ENCODE measurements at regions not wholly inside any gene's neighbourhood (a gene's known extent, or its start where the extent isn't known, plus 50 kb on each side); places are given as distances from the start of the nearest gene placed in this dataset.

GRCh38 chr13:75225288-75226032 lies 256.5 kb downstream of the TBC1D4 start:
- H2AFZ ChIP-seq (ENCODE audit: low read depth, low read length, severe bottlenecking), result no peak overlapping the region
- no peaks in the 10 kb centered on the region for H3K79me2 ChIP-seq (ENCODE audit: insufficient read depth, low read length)
- no peak for TF ChIP-seq EZH2phosphoT487 (conservative IDR thresholded peaks at IDR 0.05; ENCODE audit: low read length)
- TF ChIP-seq, protein P1, sequence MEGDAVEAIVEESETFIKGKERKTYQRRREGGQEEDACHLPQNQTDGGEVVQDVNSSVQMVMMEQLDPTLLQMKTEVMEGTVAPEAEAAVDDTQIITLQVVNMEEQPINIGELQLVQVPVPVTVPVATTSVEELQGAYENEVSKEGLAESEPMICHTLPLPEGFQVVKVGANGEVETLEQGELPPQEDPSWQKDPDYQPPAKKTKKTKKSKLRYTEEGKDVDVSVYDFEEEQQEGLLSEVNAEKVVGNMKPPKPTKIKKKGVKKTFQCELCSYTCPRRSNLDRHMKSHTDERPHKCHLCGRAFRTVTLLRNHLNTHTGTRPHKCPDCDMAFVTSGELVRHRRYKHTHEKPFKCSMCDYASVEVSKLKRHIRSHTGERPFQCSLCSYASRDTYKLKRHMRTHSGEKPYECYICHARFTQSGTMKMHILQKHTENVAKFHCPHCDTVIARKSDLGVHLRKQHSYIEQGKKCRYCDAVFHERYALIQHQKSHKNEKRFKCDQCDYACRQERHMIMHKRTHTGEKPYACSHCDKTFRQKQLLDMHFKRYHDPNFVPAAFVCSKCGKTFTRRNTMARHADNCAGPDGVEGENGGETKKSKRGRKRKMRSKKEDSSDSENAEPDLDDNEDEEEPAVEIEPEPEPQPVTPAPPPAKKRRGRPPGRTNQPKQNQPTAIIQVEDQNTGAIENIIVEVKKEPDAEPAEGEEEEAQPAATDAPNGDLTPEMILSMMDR (IDR thresholded peaks at IDR 0.05; ENCODE audit: insufficient read depth, low read length, poor library complexity, severe bottlenecking), result no peak
- H3K4me2 ChIP-seq (ENCODE audit: low read depth, low read length, poor library complexity, severe bottlenecking), result no peak overlapping the region
- H3F3A ChIP-seq (ENCODE audit: insufficient read depth), result no peaks in the 10 kb centered on the region
- no peaks in the 10 kb centered on the region for H3K27me3 ChIP-seq (ENCODE audit: low read length)
- H4K20me1 ChIP-seq (ENCODE audit: low read depth, low read length), result no peaks in the 10 kb centered on the region
- no peaks in the 10 kb centered on the region for H3K9me2 ChIP-seq (replicated peaks; ENCODE audit: insufficient read depth, low read length)
- H3K9ac ChIP-seq (ENCODE audit: low read length), result no peak overlapping the region
- H3K27ac ChIP-seq (ENCODE audit: low read depth, low read length), result no peak overlapping the region
- no peaks in the 10 kb centered on the region for H3K36me3 ChIP-seq (ENCODE audit: low read length)
- no peaks in the 10 kb centered on the region for H3K9me3 ChIP-seq (ENCODE audit: insufficient read depth, low read length)
- H3K4me3 ChIP-seq (ENCODE audit: insufficient read depth, low read length, poor library complexity, severe bottlenecking), result no peak overlapping the region

GRCh38 chr13:75224053-75224742 lies 257.8 kb downstream of the TBC1D4 start:
- Histone ChIP-seq H3K27ac (ENCODE audit: low read depth, low read length) (no peak overlapping the region), H4K20me1 (ENCODE audit: low read depth, low read length) (no peaks in the 10 kb centered on the region), H3K9me3 (ENCODE audit: insufficient read depth, low read length) (no peaks in the 10 kb centered on the region), H3K27me3 (ENCODE audit: low read length) (no peaks in the 10 kb centered on the region), H2AFZ (ENCODE audit: low read depth, low read length, severe bottlenecking) (no peak overlapping the region), H3F3A (ENCODE audit: insufficient read depth) (no peaks in the 10 kb centered on the region), H3K79me2 (ENCODE audit: insufficient read depth, low read length) (no peaks in the 10 kb centered on the region), H3K36me3 (ENCODE audit: low read length) (no peaks in the 10 kb centered on the region), H3K9ac (ENCODE audit: low read length) (no peak overlapping the region), H3K4me3 (ENCODE audit: insufficient read depth, low read length, poor library complexity, severe bottlenecking) (no peak overlapping the region), H3K4me2 (ENCODE audit: low read depth, low read length, poor library complexity, severe bottlenecking) (no peak overlapping the region), H3K9me2 (replicated peaks; ENCODE audit: insufficient read depth, low read length) (no peaks in the 10 kb centered on the region)
- TF ChIP-seq, protein P1 (IDR thresholded peaks at IDR 0.05; ENCODE audit: insufficient read depth, low read length, poor library complexity, severe bottlenecking), result no peak
- TF ChIP-seq EZH2phosphoT487 (conservative IDR thresholded peaks at IDR 0.05; ENCODE audit: low read length), result no peak

DNA sequence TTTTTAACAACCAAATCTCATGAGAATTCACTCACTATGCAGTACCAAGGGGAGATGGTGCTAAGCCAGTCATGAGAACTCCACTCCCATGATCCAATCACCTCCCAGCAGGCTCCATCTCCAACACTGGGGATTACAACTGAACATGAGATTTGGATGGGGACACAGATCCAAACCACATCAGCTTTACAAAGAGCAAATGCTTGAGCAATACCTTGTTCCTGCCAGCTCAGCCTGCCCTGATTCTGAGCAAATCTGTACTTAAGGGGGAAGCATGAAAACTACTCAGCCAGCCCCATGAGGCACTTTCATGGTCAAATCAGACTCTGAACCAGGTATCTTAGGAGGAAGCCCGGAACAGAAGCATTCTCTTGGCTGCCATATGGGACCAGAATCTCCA lies 259.9 kb downstream of the TBC1D4 start:
- Histone ChIP-seq H3K4me3 (ENCODE audit: insufficient read depth, low read length, poor library complexity, severe bottlenecking) (no peak overlapping the region), H4K20me1 (ENCODE audit: low read depth, low read length) (no peaks in the 10 kb centered on the region)

More for the DNA sequence above, 259.9 kb downstream of the TBC1D4 start:
- Histone ChIP-seq H3K36me3 (ENCODE audit: low read length) (no peaks in the 10 kb centered on the region), H3F3A (ENCODE audit: insufficient read depth) (no peaks in the 10 kb centered on the region), H3K9ac (ENCODE audit: low read length) (no peak overlapping the region), H2AFZ (ENCODE audit: low read depth, low read length, severe bottlenecking) (no peak overlapping the region), H3K79me2 (ENCODE audit: insufficient read depth, low read length) (no peaks in the 10 kb centered on the region), H3K9me2 (replicated peaks; ENCODE audit: insufficient read depth, low read length) (no peaks in the 10 kb centered on the region), H3K27ac (ENCODE audit: low read depth, low read length) (no peak overlapping the region), H3K27me3 (ENCODE audit: low read length) (no peaks in the 10 kb centered on the region), H3K9me3 (ENCODE audit: insufficient read depth, low read length) (no peaks in the 10 kb centered on the region), H3K4me2 (ENCODE audit: low read depth, low read length, poor library complexity, severe bottlenecking) (no peak overlapping the region)
- TF ChIP-seq, protein P1 (IDR thresholded peaks at IDR 0.05; ENCODE audit: insufficient read depth, low read length, poor library complexity, severe bottlenecking), result no peak
- no peak for TF ChIP-seq EZH2phosphoT487 (conservative IDR thresholded peaks at IDR 0.05; ENCODE audit: low read length)

Data from SU-DHL-6 (cell line).